ENCODE measurements at regions not wholly inside any gene's neighbourhood (a gene's known extent, or its start where the extent isn't known, plus 50 kb on each side); places are given as distances from the start of the nearest gene placed in this dataset.

DNA sequence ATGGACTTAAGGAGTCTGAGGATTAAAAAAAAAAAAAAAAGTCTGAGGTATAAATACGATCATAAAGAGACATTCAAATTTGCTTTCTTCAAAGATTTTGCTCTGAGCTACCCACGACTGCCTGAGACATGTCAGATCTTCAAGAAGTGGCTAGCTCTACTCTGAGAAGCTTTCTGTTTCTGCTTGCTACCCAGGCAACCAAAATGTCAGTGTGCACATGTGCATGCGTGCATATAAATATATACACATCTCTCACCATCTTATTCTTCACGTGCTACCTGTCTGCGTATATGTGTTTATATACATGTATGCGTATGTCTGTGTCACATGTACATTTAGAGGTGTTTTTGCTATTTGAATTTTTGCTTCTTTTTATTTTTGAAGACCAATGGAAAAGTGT lies 299.6 kb upstream of the STXBP5 start:
- no peak overlapping the region for H3K4me3 ChIP-seq (ENCODE audit: low read depth, low read length)
- no peak for DNase-seq (ENCODE audit: low read depth, low spot score)
- in situ Hi-C loops (cut with HindIII; ENCODE audit: low sequenced_read_pairs): no loop called here
- TF ChIP-seq, protein P1, sequence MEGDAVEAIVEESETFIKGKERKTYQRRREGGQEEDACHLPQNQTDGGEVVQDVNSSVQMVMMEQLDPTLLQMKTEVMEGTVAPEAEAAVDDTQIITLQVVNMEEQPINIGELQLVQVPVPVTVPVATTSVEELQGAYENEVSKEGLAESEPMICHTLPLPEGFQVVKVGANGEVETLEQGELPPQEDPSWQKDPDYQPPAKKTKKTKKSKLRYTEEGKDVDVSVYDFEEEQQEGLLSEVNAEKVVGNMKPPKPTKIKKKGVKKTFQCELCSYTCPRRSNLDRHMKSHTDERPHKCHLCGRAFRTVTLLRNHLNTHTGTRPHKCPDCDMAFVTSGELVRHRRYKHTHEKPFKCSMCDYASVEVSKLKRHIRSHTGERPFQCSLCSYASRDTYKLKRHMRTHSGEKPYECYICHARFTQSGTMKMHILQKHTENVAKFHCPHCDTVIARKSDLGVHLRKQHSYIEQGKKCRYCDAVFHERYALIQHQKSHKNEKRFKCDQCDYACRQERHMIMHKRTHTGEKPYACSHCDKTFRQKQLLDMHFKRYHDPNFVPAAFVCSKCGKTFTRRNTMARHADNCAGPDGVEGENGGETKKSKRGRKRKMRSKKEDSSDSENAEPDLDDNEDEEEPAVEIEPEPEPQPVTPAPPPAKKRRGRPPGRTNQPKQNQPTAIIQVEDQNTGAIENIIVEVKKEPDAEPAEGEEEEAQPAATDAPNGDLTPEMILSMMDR (IDR thresholded peaks at IDR 0.05; ENCODE audit: low read depth, low read length): no peak

DNA sequence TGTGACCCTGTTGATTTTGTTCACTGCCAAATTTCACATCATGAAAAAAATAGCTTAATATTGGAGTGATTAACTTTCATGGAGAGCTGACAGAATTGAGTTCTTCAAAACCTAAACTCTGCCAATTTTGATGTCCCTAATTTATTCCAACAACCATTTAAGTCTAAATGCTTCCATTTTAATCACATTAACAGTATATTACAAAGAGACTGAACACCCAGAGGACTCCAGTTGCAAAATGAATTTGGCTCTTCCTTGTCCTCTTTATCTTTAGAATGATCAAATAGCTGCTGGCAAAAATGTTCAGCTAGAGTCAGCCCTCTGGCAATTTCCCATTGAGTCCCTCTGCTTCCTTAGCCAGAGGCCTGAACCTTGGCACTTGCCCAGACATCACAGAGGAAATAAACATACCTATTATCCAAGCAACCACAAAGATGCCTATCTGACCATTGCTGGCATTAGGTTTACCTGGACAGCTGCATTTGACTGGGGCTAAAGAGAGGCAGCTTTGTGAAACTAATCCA lies 299.0 kb upstream of the STXBP5 start:
- peak; percentile 64 for DNase-seq (ENCODE audit: low read depth, low spot score)
- no peak overlapping the region for H3K4me3 ChIP-seq (ENCODE audit: low read depth, low read length)
- in situ Hi-C loops (cut with HindIII; ENCODE audit: low sequenced_read_pairs): no loop called here
- TF ChIP-seq, protein P1 (IDR thresholded peaks at IDR 0.05; ENCODE audit: low read depth, low read length): no peak

DNA sequence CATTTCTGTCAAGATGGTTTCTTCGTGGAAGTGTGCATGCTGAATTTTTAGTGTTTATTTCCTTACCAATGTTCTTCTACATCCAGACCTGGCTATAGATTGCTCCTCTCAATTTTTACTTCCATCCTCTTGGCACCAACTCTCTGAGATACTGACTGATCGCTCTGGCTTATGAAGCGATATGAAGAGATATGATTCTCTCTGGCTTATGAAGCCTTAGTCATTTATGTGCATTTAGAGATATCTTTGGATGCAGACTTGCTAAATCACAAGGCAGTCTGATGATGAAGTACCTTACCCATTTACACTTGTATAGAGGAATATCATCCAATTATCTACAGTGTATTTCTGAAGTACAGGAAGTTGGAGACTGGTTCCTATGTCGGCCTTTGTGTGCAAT lies 295.4 kb upstream of the STXBP5 start:
- H3K4me3 ChIP-seq (ENCODE audit: low read depth, low read length): no peak overlapping the region
- TF ChIP-seq, protein P1 (IDR thresholded peaks at IDR 0.05; ENCODE audit: low read depth, low read length): no peak
- in situ Hi-C loops (cut with HindIII; ENCODE audit: low sequenced_read_pairs): no loop called here
- DNase-seq (ENCODE audit: low read depth, low spot score): no peak

DNA sequence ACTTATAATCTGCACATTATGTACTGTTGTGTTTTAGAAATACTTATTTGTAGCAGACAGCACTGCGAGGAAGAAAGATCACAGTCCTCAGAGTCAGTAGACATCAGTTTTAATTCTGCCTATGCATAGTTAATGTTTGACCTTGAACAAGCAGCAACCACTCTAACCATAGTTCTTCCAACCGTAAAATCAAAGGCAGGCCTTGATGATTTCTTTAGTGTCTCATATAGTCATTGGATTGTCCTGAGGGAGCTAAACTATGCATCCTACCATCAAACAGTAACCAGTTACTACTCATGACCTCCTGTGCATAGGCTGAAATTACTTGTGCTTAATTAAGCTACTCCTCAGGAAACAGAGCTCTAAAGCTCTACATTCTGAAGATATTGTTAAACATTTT lies 294.8 kb upstream of the STXBP5 start:
- in situ Hi-C loops (cut with HindIII; ENCODE audit: low sequenced_read_pairs): no loop called here
- DNase-seq (ENCODE audit: low read depth, low spot score): no peak
- no peak overlapping the region for H3K4me3 ChIP-seq (ENCODE audit: low read depth, low read length)
- TF ChIP-seq, protein P1 (IDR thresholded peaks at IDR 0.05; ENCODE audit: low read depth, low read length): no peak

DNA sequence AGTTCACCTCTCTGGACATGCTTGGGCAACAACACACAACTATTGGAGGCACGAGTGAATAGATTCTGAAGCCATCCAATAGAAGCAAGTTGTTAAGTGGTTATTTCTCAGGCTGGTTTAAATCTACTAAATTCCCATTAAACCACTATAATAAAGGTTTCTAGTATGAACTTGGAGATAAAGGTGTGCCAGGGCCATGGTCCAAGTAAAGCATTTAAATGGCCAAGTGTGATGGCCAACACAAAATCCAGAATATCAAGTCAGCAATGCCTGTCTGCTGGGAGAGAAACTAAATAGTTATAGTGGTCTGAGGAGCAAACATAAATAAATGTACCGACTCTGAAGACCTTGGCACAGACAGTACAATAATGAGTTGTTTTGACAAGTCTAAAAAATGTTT lies 294.3 kb upstream of the STXBP5 start:
- in situ Hi-C loops (cut with HindIII; ENCODE audit: low sequenced_read_pairs): no loop called here
- TF ChIP-seq, protein P1 (IDR thresholded peaks at IDR 0.05; ENCODE audit: low read depth, low read length): no peak
- DNase-seq (ENCODE audit: low read depth, low spot score): no peak

DNA sequence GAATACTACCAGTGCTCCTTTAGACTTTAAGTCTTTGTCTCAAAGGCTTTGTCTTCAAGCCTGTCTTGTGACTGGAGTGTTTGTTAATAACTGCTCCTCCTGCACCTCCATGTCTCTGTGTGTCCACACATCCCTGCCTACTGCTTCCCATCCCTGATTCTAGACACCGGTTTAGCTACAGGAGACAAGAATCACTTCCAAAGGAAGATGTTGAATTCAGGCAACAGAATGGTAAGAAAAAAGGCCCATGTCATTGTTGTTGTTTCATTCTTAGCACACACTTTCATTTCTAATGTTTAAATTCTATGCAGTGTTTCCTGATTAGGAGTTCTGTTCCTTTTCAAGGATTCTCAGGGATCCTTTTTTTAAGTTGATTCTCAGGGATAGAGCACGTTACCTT lies 293.6 kb upstream of the STXBP5 start:
- TF ChIP-seq, protein P1 (IDR thresholded peaks at IDR 0.05; ENCODE audit: low read depth, low read length): no peak
- DNase-seq (ENCODE audit: low read depth, low spot score): no peak
- H3K4me3 ChIP-seq (ENCODE audit: low read depth, low read length): no peak overlapping the region
- in situ Hi-C loops (cut with HindIII; ENCODE audit: low sequenced_read_pairs): no loop called here

More for the DNA sequence above, 294.3 kb upstream of the STXBP5 start:
- no peak overlapping the region for H3K4me3 ChIP-seq (ENCODE audit: low read depth, low read length)
